T follicular helper cell (primary cell): ENCODE measurements at regions not wholly inside any gene's neighbourhood (a gene's known extent, or its start where the extent isn't known, plus 50 kb on each side); places are given as distances from the start of the nearest gene placed in this dataset.

Experiments used
- DNase-seq: peaks from one replicate; pipeline ENCODE4 v3.0.0-alpha.2; 2020; ENCODE audit warnings: low read depth

DNA sequence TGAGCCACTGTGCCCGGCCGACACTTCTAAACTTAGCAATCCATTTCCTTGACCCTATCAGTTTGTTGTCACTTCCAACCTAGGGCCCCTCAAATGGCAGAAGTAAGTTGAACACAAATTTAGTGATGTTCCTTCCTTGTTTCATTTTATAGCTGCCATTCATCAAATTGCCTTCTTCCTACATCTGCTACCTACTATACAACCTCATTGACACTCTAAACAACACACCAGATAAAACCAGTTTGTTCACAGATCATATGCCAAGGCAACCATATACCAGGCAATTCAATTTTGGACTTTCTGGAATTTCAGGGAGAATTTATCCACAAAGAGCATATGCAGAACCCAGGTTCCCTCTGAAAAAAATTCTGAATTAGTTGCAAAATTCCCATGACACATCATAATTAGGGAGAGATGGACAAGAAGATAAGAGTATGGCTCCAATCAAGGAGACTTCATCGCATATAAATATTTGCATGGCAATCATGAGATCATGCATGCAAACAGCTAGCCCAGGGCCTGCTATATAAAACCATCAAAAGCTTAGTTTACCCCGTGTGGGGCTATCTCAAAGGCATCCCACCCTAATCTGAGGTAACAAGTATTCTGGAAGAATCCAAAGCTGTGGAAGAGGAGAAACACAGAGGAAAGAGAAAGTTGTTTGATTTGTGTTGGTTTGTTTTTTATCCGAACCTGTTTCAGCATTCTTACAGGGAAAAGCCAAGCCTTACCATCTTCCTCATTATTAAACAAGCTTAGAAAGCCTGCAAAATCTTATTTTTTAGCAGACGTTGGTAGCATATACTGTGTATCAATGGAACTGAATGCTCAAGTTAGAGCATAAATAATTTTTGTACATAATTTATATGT lies 132.8 kb upstream of the TNFAIP3 start:
- DNase-seq: no peak

DNA sequence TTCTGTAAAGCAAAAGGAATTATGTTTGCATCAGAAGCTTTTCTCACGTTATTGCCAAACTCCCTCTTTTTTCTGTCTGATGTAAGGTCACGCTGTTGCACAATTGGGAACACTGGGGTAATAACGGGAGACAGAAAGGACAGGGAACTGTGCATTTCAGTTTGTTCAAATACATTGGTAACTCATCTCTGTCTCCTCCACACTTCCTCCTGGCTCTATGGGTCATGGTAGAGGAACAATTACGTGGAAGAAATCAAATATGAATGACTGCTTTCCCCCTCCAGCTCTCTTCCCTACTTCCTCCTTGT lies 132.2 kb upstream of the TNFAIP3 start:
- DNase-seq: no peak

DNA sequence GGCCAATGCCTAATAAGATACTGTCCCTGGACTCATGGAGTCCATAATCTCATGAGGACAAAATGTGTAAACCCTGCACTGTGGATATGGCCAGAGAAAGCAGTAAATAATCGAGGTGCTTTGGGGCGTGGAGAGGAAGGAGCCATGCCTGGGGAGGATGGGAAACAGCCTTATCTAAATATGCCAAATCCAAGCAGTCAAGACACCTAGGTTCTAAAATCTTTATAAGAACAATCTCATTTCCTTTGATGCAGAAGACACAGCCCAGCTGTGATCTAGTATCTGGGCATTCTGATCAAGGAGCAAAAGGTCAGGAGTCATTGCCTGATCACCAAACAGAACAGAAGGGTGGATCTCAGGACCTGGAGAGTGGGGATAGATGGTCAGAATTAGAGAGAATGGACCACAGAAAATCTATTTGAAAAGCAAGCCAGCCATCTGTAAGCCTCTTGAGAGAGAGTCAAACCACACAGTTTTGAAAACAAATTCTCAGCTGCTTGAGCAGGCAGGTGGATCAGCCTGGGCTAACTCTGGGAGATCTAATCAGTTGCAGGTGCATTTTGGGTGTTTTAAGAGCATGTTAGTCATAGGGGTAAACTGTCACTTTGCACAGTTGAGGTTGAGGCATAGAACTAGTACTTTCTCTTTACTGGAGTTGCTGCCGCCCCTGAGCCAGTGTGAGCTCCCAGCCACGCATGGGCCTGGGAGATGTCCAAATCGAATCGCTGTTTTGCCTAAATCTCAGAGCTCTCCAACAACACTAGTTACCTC lies 130.8 kb upstream of the TNFAIP3 start:
- DNase-seq: no peak

DNA sequence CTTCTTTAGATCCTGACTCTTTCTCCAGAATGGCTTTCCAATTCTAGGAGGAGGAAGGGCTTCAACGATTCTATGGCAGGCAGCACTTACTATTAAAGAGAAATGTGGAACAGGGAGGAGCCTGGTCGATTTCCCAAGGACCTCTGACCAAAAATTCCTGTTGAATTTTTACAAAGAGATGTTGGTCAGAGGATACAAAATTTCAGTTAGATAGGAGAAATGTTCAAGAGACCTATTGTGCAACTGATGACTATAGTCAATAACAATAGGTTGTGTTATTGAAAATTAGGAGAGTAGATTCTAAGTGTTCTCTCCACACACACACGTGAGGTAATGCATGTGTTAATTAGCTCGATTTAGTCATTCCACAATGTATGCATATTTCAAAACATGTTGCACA lies 130.1 kb upstream of the TNFAIP3 start:
- no peak for DNase-seq

DNA sequence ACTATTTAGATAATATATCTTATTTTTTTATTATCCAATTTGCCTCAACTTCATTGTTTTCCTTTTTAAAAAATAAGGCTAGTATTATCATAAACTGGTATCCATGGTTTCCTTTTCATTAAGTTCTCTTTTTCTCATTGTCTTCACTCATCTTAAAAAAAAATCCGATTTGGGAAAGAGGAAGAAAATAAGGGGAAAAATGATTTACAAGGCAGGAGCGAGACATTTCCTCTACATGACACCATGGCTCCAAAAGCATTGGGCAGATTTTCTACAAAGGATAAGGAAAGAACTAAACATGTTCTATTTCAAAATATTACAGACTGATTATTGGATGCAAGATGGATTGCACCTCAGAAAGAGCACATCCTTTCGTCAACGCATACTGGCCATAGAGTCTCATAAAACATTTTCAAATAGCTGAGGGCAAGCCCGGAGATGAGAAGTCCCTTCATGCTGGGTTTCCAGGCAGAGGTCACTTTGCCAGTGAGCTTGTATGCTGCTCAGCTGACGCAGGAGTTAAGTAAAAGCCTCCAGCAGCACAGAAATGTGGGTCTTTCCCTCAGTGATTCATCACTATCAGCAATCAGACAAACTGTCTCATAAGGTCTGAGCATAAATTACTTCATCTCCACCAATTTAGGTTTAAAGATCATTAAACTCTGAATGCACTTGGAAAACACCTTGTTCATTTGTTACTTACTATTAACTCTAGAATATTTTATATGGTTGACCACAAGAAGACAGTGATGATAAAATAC lies 129.0 kb upstream of the TNFAIP3 start:
- DNase-seq: no peak

DNA sequence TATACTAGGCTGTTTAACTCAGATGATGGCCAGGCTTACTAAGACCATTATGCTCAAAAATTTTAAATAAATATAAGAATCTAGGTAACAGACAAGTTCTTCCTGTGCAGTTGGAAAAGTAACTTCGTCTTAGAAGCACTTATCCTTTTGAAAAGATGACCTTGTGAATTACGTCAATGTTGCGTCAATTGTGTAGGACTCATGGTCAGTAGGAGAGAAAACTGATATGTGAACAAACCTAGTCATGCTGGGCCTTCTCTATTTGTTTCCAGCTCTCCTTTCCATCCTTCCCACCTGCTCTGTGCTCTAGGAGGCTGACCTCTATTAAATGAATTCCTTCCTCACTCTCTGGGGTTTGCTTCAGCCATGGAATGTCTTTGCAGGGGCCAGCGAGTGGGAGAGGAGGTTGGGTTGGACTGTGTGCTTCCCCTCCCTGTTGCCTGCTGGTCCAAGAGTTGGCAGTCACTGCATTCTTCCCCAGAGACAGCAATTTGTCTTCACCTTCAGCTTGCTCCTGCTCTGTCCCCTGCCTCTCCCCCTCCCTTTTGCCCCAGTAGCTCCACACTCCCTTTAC lies 128.0 kb upstream of the TNFAIP3 start:
- no peak for DNase-seq

DNA sequence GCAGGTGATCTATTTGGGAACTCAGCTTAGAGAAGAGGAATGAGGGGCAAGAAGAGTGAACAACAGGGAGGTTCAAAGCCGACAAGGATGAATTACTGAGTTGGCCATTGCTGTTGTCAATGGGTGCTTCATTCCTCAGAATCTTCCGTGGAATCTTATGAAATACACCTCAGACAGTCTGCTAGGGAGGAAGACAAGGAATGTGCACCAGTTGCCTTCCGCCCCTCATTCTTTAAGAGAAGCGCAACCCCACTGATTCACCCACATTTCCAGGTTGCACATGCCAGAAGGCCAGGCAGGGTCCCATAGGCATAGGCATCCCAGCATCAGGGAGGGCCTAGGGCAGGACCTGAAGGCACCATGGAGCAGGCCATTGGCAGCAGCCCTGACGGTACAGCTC lies 127.5 kb upstream of the TNFAIP3 start:
- no peak for DNase-seq

DNA sequence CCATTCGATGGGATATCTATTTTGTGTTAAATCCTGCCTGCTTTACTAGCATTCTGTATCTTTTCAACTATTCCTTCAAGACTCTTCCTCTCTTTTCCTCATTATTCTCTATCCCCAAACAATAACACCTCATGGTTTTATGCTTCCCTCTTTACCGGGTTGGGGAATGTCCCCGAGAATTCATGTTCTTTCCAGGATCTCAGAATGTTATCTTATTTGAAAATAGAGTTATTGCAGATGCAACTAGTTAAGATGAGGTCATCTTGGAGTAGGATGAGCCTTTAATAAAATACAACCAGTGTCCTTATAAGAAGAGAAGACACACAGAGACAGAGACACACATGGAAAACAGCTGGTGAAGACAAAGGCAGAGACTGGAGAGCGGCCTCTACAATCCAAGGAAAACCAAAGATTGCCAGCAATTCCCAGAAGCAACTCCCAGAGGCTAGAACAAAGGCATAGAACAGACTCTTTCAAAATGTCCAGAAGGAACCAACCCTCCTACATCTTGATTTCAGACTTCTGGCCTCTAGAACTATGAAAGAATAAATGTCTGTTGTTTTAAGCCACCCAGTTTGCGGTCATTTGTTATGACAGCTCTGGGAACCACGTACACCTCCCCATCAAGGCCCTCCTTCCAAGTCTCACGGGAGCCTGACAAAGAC lies 126.8 kb upstream of the TNFAIP3 start:
- no peak for DNase-seq

DNA sequence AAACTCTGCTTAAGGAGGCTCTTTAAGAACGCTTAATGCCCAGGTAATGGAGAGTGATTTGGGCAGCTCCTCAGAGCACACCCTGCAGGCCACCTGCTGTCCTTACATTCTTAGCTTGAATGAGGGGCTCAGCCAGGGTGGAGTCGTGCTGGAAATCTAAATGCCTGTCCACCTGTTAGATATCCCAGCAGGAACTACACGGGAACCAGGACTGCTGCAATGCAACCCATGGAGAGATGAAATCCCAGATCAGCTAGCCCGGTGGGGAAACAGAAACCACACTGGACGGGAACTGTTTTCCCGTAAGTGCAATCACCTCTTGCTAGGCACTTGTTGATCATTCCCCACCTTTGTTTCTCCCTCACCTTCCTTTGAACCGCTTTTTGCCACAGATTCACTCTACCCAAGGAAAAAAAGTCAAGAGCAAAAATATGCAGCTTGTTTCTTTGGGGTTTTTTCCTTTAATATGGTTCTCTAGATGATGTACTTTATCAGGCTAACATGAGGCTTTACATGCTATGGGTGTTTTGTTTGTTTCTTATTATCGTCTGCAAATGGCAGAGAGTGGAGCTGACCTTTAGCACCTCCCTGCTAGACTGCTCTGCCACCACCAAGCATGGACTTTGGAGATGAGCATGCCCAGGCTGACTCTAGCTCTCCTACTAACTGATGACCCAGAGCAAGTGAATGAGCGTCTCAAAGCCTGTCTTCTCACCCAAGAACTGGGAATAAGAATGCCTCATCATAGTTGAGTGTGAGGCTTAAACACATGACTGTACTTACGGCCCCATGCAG lies 125.9 kb upstream of the TNFAIP3 start:
- DNase-seq: no peak

DNA sequence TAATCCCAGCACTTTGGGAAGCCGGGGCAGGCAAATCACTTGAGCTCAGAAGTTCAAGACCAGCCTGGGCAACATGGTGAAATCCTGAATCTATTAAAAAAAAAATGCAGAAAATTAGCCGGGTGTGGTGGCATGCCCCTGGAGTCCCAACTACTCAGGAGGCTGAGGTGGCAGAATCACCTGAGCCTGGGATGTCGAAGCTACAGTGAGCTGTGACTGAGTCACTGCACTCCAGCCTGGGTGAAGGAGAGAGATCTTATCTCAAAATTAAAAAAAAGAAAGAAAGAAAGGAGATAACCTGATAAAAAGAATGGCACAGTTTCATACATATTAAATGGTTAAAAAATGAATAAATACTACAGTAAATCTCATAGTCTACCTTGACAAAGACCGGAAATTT lies 123.6 kb upstream of the TNFAIP3 start:
- no peak for DNase-seq

DNA sequence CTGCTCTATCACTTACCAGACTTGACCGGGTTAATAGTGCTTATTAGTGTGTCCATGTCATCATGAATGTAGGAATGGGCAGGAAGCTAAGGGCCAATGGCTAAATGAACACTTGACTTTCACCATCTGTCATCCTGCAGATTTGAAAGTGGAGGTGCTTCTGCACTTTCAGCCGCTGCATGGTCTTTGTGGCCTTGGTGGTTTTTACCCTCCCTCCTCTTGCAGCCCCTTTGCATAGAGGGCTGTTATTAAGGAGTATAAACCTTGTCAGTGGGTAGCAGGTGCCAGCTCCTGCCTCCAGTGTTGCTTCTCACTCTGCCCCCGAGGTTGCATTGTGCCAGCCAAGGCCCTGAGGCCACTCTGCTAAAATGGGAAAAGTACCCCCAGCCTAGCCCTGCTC lies 122.2 kb upstream of the TNFAIP3 start:
- DNase-seq: no peak

DNA sequence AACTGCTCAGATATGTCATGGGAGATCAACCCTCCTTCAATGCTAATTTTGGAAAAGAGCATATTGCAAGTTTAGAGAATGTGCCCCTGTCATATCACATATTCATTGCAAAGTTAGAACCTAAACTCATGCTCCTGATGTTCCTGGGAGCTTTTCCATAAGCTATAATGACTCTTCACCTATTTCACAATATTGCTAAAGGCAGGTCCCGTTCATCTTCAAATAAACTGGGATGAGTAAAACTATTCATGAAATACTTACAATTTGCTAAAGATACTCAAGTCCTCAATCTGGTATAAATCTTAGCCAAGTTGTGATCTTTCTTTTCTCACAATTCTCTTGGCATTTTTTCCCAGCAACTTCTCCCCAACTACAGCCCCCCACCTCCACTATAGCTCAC lies 121.7 kb upstream of the TNFAIP3 start:
- no peak for DNase-seq

DNA sequence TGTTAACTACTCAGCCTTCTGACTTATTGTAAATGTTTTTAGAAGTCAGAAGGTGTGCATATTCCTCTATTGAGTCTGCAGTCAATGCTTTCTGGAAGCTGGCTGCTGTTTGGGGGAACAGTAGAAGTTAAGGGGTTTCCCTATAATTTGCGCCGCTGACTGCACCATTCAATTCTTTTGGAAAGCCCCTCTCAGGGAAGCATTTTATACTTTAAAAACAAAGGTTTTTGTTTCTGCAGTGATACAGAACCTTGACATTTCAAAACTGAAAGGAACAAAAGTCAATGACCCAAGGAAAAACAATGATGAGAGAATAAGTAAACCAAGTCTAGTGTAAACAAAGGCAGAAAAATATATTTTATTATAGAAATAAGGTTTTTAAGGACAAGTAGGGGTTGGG lies 120.8 kb upstream of the TNFAIP3 start:
- no peak for DNase-seq

DNA sequence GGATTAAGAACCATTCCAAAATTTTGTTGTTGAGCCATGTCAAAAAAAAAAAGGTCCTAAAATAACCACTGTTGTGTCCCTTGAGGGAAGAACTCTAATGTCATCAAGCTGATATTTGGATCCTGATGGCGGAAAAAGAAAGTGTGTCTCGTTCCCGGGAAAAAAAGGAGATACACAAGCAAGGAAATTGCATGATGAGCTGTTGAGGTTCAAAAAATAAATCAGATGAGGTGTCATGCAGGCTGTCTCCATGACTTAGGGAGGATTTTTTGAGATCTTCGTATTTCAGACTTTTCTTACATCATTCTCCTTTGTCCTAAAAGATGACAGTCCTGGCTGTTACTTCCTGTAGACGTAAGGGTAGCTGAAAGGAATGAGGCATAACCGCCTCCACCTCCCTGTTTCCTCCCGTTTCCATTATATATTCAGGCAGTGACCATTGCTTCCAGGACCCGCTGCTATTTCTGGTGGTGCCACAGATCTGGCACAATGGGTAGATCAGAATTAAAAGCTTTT lies 117.3 kb upstream of the TNFAIP3 start:
- no peak for DNase-seq

DNA sequence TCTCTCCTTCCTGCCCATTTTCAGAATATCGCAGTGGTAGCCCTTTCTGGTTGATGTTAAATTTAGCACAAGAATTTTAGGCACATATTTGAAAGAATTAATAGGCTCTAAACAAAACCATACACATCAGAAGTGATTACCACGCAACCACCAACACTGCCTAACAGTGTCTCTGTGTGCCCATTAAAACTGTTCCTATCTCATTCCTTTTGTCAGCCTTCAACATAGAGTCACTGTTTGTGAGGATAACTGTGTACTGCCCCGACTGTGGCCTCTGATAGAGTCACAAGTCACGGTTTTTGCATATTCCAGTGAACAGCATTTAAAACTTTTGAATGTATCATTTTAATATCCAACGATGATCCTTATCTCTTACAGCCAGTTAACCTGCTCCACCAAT lies 116.8 kb upstream of the TNFAIP3 start:
- no peak for DNase-seq

DNA sequence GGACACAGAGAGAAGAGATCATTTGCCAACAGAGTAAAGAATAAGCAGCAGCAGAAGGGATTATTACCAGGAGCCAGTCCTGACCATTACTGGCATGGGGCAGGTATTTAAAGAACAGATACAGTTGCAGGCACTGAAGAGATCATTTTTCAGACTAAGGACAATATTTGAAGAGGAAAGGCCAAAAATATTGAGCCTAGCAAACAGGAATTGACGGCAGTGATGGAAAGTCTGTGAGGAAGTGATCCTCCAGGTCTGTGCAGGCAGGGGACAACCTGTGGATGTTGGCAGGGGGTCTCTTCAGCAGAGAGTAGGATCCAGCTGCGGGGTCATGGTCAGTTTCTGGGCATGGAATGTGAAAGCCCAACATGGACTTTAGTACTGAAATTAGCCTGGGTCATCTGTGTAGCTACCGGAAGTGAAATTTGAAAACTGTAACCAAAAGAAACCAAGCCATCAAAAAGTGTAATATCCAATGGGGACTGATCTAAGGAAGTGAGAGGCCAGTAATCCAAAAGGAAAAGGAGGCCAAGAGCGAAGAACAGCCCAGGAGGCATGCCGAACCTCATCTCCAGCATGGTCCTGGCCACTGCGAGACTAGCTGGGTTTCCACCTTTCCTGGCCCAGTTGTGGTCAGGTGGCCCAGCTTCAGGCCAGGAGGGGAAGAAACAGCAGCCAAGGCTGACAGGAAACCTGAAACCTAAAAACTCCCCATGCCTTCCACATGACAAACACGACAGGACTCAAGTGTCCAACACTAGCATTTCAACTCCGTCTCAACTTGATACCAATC lies 115.1 kb upstream of the TNFAIP3 start:
- DNase-seq: no peak

DNA sequence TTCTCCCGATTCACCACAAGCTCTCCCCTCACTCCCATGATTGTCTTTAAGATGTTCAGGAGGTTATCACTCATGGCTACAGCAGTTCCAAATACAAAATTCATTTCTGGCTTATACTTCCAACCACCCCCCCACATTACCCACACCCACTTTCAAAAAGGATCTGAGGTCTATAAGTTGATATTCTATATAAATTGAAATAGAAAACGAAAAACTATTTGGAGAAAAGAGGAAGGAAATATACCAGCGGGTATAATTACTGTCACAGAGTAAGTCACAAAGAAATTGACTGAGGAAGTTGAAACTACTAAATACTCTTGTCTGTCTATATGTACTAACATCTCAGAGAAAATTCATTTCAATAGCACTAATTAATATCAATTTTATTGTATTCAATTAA lies 112.7 kb upstream of the TNFAIP3 start:
- no peak for DNase-seq

DNA sequence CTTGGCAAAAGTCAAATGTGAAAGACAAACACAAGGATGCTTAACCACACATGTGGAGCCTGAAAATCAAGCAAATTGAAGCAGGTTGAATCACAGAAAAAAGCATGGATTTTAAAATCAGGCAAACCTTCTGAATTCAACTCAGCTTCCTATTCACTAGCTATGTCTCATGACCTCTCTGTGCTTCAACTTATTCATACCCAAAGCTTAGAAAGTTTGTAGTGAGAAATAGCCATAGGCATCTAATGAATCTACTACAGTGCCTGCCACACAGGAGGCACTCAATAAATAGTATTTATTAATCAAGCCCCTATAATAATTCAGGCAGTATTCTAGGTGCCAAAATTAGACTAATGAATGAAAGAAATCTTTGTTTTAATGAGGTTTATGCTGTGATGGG lies 112.2 kb upstream of the TNFAIP3 start:
- DNase-seq: no peak

DNA sequence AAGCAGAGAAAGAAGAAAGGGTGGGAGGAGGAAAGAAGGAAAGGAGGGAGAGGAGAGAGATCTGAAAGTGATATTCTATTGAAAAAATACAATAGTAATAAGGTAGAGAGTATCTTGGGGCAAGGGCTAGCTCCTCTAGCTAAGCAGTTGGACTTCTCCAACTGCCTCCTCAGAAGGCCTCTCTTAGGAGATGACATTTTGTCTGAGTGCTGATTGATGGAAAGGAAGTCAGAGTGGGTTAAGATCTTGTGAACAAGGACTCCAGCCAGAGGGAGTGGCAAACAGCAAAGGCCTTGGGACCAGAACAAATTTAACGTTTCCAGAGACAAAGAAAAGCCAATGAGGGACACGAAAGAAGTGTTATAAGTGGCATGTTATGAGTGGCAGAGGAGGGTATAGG lies 111.8 kb upstream of the TNFAIP3 start:
- DNase-seq: no peak

DNA sequence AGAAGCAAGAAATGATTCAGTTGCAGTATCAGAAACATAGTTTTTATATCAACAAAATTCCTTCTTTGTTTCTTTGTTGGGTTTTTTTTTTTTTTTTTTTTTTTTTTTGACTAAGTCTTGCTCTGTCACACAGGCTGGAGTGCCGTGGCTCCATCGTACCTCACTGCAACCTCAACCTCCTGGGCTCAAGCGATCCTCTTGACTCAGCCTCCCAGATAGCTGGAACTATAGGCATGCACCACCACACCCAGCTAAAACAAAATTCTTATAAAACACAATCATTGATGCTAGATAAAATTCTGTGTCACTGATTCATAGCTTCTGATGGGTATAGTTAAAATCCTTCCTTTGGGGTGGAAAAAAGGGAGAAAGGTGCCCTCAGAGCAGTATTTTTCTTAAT lies 110.3 kb upstream of the TNFAIP3 start:
- no peak for DNase-seq
